ENCODE measurements at regions not wholly inside any gene's neighbourhood (a gene's known extent, or its start where the extent isn't known, plus 50 kb on each side); places are given as distances from the start of the nearest gene placed in this dataset.

DNA sequence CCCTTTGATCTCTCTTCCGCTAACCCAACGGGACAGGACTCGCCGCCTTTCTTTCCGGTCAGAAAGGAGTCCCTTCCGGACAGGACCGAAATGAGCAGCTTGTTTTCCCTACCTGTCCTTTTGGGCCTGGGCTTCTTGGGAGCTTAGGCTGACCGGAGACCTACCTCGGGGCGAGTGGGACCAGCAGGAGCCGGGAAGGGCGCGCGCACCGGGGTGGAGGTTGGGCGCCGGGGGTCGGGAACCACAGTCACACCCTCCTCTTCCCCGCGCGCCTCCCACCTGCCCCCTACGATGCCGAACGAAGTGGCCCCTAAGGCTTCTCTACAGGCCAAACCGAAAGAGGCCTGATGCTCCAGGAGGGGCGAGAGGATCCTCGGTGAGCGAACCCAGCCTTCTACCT is 95.2 kb downstream of the PRKAB2 start:
- TF ChIP-seq, protein P1, sequence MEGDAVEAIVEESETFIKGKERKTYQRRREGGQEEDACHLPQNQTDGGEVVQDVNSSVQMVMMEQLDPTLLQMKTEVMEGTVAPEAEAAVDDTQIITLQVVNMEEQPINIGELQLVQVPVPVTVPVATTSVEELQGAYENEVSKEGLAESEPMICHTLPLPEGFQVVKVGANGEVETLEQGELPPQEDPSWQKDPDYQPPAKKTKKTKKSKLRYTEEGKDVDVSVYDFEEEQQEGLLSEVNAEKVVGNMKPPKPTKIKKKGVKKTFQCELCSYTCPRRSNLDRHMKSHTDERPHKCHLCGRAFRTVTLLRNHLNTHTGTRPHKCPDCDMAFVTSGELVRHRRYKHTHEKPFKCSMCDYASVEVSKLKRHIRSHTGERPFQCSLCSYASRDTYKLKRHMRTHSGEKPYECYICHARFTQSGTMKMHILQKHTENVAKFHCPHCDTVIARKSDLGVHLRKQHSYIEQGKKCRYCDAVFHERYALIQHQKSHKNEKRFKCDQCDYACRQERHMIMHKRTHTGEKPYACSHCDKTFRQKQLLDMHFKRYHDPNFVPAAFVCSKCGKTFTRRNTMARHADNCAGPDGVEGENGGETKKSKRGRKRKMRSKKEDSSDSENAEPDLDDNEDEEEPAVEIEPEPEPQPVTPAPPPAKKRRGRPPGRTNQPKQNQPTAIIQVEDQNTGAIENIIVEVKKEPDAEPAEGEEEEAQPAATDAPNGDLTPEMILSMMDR (IDR thresholded peaks at IDR 0.05 in 8 of 11, conservative IDR thresholded peaks at IDR 0.05 in 3 of 11), result no peak
- TF ChIP-seq POLR2A (IDR thresholded peaks at IDR 0.05) (no peak), POLR2AphosphoS5 (IDR thresholded peaks at IDR 0.05) (no peak)
